Breast epithelium (tissue), 4 donors: ENCODE measurements at regions not wholly inside any gene's neighbourhood (a gene's known extent, or its start where the extent isn't known, plus 50 kb on each side); places are given as distances from the start of the nearest gene placed in this dataset.

Source experiments
- DNase-seq, 2 donors: peaks; one replicate each; pipeline ENCODE4 v3.0.0-alpha.2; 2019; ENCODE audit warnings: low spot score in 2 of 2
- H3K27ac ChIP-seq, 2 donors: fragments of 200-600 bp; sonication (generic) in 1 of 2; one replicate each; pipeline ENCODE4 v1.5.1; 2016 to 2019; ENCODE audit warnings: mild to moderate bottlenecking in 1 of 2
- H3K27me3 ChIP-seq, 2 donors: fragments of 200-600 bp; sonication (generic) in 1 of 2; one replicate each; pipeline versions ENCODE4 v1.5.1 to v1.6.0; 2017 to 2019; ENCODE audit warnings: control low read depth in 1 of 2, mild to moderate bottlenecking in 1 of 2
- H3K36me3 ChIP-seq: fragments of 200-600 bp; one replicate; pipeline ENCODE4 v1.5.1; 2019
- H3K4me1 ChIP-seq, 2 donors: fragments of 200-600 bp; sonication (generic); one replicate each; pipeline ENCODE4 v1.5.1; 2016 to 2019; ENCODE audit warnings: control low read depth in 1 of 2
- H3K4me3 ChIP-seq, 3 donors: fragments of 200-600 bp; sonication (generic); 1 replicate in 2 of 3; 2 replicates in 1 of 3; pipeline ENCODE4 v1.5.1; 2016 to 2019; ENCODE audit warnings: mild to moderate bottlenecking in 3 of 3, moderate library complexity in 2 of 3
- H3K9me3 ChIP-seq, 2 donors: fragments of 200-600 bp; sonication (generic) in 1 of 2; one replicate each; pipeline ENCODE4 v1.5.1; 2016 to 2019; ENCODE audit warnings: control low read depth in 1 of 2
- POLR2A ChIP-seq: fragments of 450-650 bp; IDR thresholded peaks from one replicate; pipeline ENCODE4 v1.6.1; 2016; ENCODE audit warnings: antibody characterized with exemption, mild to moderate bottlenecking, moderate library complexity
- POLR2AphosphoS5 ChIP-seq, 3 donors: sonication (generic); formaldehyde crosslinking; IDR thresholded peaks; one replicate each; pipeline ENCODE4 v1.6.1; 2017; ENCODE audit warnings: antibody characterized with exemption in 3 of 3
- intact Hi-C: fragments of 100-400 bp; cut with DNase I; formaldehyde crosslinking; loops from one replicate; pipeline ENCODE4 v1.15.1; 2023; ENCODE audit warnings: low total_unique reads
- TF ChIP-seq, protein P1 (sequence below), 3 donors: fragments of 450-650 bp; IDR thresholded peaks; one replicate each; pipeline ENCODE4 v1.5.1; 2016 to 2017; ENCODE audit warnings: antibody characterized with exemption in 3 of 3, mild to moderate bottlenecking in 3 of 3, moderate library complexity in 3 of 3

DNA sequence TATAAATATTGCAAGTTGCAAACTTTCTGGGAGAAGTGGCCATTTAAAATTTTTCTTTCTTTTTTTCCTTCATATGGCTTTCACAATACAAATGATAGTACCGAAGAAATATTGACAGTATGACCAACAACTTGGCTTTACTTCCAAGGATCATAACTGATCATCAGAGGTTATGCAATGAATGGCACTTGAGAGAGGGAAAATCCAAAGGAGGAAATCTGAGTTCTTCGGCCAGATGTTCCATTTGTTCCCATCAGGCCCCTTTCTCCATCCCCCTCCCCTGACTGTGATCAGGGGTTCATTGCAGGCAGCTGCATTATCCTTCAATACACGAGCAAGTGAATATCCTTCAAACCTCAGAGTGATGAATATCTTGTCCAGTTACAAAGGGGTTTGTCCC is 130.0 kb upstream of the UST start:
- H3K27me3 ChIP-seq: no peaks in the 10 kb centered on the region
- H3K4me1 ChIP-seq: no peaks in the 10 kb centered on the region
- TF ChIP-seq POLR2A: no peak
- TF ChIP-seq, protein P1, sequence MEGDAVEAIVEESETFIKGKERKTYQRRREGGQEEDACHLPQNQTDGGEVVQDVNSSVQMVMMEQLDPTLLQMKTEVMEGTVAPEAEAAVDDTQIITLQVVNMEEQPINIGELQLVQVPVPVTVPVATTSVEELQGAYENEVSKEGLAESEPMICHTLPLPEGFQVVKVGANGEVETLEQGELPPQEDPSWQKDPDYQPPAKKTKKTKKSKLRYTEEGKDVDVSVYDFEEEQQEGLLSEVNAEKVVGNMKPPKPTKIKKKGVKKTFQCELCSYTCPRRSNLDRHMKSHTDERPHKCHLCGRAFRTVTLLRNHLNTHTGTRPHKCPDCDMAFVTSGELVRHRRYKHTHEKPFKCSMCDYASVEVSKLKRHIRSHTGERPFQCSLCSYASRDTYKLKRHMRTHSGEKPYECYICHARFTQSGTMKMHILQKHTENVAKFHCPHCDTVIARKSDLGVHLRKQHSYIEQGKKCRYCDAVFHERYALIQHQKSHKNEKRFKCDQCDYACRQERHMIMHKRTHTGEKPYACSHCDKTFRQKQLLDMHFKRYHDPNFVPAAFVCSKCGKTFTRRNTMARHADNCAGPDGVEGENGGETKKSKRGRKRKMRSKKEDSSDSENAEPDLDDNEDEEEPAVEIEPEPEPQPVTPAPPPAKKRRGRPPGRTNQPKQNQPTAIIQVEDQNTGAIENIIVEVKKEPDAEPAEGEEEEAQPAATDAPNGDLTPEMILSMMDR (IDR thresholded peaks at IDR 0.05): no peak
- no peak for TF ChIP-seq POLR2AphosphoS5 (IDR thresholded peaks at IDR 0.05)
- H3K27ac ChIP-seq: no peak overlapping the region
- DNase-seq: no peak
- no peaks in the 10 kb centered on the region for H3K9me3 ChIP-seq
- H3K4me3 ChIP-seq: no peak overlapping the region
- intact Hi-C loops: no loop called here
- no peaks in the 10 kb centered on the region for H3K36me3 ChIP-seq

DNA sequence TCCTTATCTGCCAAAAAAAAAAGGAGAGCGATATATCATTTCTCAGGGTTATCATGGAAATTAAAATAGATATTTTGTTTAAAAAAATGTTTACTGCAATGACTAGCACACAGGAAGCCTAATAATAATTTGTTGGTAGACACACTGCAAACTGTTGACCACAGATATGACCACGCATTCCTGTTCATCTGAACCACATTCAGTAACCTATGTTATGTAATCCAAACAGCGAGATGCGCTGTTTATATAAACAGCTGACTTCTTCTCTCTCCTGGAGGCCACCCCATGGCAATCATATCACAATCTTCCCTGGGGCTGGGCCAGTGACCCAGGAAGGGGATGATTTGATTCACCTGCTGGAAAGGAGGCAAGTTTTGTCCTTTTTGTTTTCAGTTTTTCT is 129.3 kb upstream of the UST start:
- intact Hi-C loops: no loop called here

DNA sequence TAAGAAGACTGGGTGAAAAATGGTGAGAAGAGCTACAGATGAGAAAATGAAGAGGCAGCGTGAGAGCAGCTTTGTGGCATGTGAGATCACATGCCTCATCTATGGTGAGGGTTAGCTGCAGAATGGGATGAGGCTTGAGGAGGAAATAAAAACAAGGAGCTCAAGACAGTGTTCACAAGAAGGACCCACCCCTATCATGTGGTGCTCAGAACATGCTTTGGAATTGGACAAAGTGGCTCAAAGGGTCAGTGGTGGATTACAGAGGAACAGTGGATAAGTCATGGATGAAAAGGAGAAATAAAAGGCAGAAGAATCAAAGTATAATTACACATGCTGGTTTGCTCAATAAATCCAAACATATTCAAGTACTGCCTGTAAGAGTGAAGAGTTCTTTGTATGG is 126.9 kb upstream of the UST start:
- Histone ChIP-seq H3K27me3 (no peaks in the 10 kb centered on the region), H3K36me3 (no peaks in the 10 kb centered on the region), H3K4me3 (no peak overlapping the region), H3K9me3 (no peaks in the 10 kb centered on the region), H3K4me1 (no peaks in the 10 kb centered on the region), H3K27ac (no peak overlapping the region)
- no peak for TF ChIP-seq POLR2A
- TF ChIP-seq, protein P1 (IDR thresholded peaks at IDR 0.05): no peak
- no peak for TF ChIP-seq POLR2AphosphoS5 (IDR thresholded peaks at IDR 0.05)
- no peak for DNase-seq
- intact Hi-C loops: no loop called here

More for the DNA sequence above, 129.3 kb upstream of the UST start:
- no peak for DNase-seq
- H3K4me3 ChIP-seq: no peak overlapping the region
- no peaks in the 10 kb centered on the region for H3K4me1 ChIP-seq
- no peaks in the 10 kb centered on the region for H3K9me3 ChIP-seq
- no peaks in the 10 kb centered on the region for H3K27me3 ChIP-seq
- H3K27ac ChIP-seq: no peak overlapping the region
- TF ChIP-seq, protein P1 (IDR thresholded peaks at IDR 0.05): no peak
- TF ChIP-seq POLR2A (no peak), POLR2AphosphoS5 (IDR thresholded peaks at IDR 0.05) (no peak)
- no peaks in the 10 kb centered on the region for H3K36me3 ChIP-seq

DNA sequence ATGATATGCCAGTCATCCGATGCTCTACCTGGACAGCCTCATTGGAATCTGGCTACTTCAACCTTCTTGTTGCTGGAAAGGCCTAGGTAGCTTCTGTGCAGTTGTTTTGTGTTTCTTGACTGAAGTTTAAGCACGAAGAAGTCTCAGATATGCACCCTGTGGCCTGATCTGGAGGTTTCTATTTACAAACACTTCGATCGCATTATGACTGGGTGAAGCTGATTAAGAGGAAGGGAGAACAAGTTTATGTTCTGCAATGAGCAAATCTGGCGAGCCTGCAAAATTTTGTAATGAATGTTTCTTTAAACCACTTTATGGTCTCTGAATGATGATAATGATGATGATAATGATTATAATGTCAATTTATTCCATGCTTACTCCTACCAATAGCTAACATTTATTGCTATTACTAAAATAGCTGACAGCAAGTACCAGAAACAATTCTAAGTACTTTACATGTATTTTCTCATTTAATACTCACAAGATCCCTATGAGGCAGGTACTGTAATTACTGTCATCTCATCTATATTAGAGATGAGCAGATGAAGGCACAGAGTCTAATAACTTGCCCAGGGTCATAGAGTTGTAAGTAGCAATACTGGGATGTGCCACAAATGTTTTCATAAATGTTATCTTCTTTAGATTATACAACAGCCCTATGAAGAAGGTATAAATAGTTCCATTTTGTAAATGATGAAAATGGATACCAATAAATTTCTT is 126.1 kb upstream of the UST start:
- TF ChIP-seq, protein P1 (IDR thresholded peaks at IDR 0.05): no peak
- no peak for TF ChIP-seq POLR2AphosphoS5 (IDR thresholded peaks at IDR 0.05)
- TF ChIP-seq POLR2A: no peak
- intact Hi-C loops: no loop called here
- no peaks in the 10 kb centered on the region for H3K27me3 ChIP-seq
- DNase-seq: no peak
- no peaks in the 10 kb centered on the region for H3K4me1 ChIP-seq
- H3K4me3 ChIP-seq: no peak overlapping the region
- H3K36me3 ChIP-seq: no peaks in the 10 kb centered on the region
- H3K27ac ChIP-seq: no peak overlapping the region
- H3K9me3 ChIP-seq: no peaks in the 10 kb centered on the region

DNA sequence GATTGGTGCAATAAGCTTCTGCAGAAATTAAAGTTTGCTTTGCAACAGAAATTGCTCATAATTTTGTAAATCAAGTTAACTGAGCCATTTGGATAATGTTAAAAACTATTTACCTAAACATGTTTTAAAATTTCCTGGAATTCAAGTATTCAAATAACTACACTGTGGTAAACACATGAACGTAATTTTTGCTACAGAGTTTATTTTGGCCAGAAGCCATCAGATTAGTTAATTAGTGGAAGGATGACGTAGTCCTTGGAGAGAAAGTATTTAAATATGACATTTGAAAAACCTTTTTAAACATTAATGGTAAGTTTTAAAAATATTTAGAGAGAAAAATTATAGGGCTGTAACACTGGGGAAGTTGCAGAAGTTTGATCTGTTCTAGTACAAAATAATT is 121.2 kb upstream of the UST start:
- DNase-seq: no peak
- Histone ChIP-seq H3K4me1 (no peaks in the 10 kb centered on the region), H3K27me3 (no peaks in the 10 kb centered on the region), H3K36me3 (no peaks in the 10 kb centered on the region), H3K9me3 (no peaks in the 10 kb centered on the region), H3K27ac (no peak overlapping the region), H3K4me3 (no peak overlapping the region)
- no peak for TF ChIP-seq POLR2A
- TF ChIP-seq POLR2AphosphoS5 (IDR thresholded peaks at IDR 0.05): no peak
- TF ChIP-seq, protein P1 (IDR thresholded peaks at IDR 0.05): no peak
- intact Hi-C loops: no loop called here
